PC-9 (cell line): ENCODE measurements at regions not wholly inside any gene's neighbourhood (a gene's known extent, or its start where the extent isn't known, plus 50 kb on each side); places are given as distances from the start of the nearest gene placed in this dataset.

Source experiments
- BruUV-seq: library from RNA; stranded (reverse); fragments of 400-500 nt; replicated peaks from 2 replicates; lab custom pipeline; 2021; lab: Mats Ljungman, UMichigan
- CTCF ChIA-PET: fragments of 300-600 bp; sonication (Branson Sonifier 250); formaldehyde crosslinking; loops from one replicate; lab custom pipeline; 2022; ENCODE audit warnings: antibody characterized with exemption; lab: Charles Lee
- POLR2A ChIA-PET: fragments of 300-600 bp; sonication (Branson Sonifier 250); formaldehyde crosslinking; loops from one replicate; lab custom pipeline; 2022; ENCODE audit warnings: antibody characterized with exemption; ENCODE audit not compliant: unreplicated experiment; lab: Charles Lee
- DNase-seq, 2 experiments: peaks; one replicate each; pipeline versions ENCODE4 v3.0.0 to v3.0.0-alpha.2; 2015 to 2022; ENCODE audit warnings: mixed read lengths in 1 of 2
- H2AFZ ChIP-seq: fragments of 200-600 bp; sonication (generic); 2 replicates; pipeline ENCODE4 v1.8.1; 2017; ENCODE audit warnings: antibody characterized with exemption
- H3F3A ChIP-seq: fragments of 200-600 bp; sonication (generic); 2 replicates; pipeline ENCODE4 v1.8.1; 2017; ENCODE audit warnings: antibody characterized with exemption, mild to moderate bottlenecking, low read depth; ENCODE audit not compliant: insufficient read depth
- H3K27ac ChIP-seq: fragments of 200-600 bp; sonication (generic); 2 replicates; pipeline ENCODE4 v1.6.1; 2016; ENCODE audit warnings: mixed run types
- H3K27me3 ChIP-seq: fragments of 200-600 bp; sonication (generic); 2 replicates; pipeline ENCODE4 v1.6.1; 2016; ENCODE audit warnings: low read depth, mixed run types; ENCODE audit not compliant: insufficient read depth
- H3K36me3 ChIP-seq: fragments of 200-600 bp; sonication (generic); 2 replicates; pipeline ENCODE4 v1.6.1; 2016; ENCODE audit warnings: low read depth, mixed run types
- H3K4me1 ChIP-seq: fragments of 200-600 bp; sonication (generic); replicated peaks from 2 replicates; pipeline ENCODE4 v1.6.1; 2016; ENCODE audit warnings: mixed run types; ENCODE audit not compliant: insufficient read depth
- H3K4me2 ChIP-seq: fragments of 200-600 bp; sonication (generic); 2 replicates; pipeline ENCODE4 v1.6.1; 2017; ENCODE audit warnings: mixed run types
- H3K4me3 ChIP-seq: fragments of 200-600 bp; sonication (generic); 2 replicates; pipeline ENCODE4 v1.6.1; 2016; ENCODE audit warnings: mixed run types
- H3K79me2 ChIP-seq: fragments of 200-600 bp; sonication (generic); 2 replicates; pipeline ENCODE4 v1.6.1; 2017; ENCODE audit warnings: low read depth, mixed run types
- H3K9me2 ChIP-seq: fragments of 200-600 bp; sonication (generic); 2 replicates; pipeline ENCODE4 v1.8.1; 2017; ENCODE audit warnings: mild to moderate bottlenecking; ENCODE audit not compliant: insufficient read depth
- H3K9me3 ChIP-seq: fragments of 200-600 bp; sonication (generic); 2 replicates; pipeline ENCODE4 v1.8.1; 2016; ENCODE audit warnings: low read depth; ENCODE audit not compliant: insufficient read depth
- H4K20me1 ChIP-seq: fragments of 200-600 bp; sonication (generic); 2 replicates; pipeline ENCODE4 v1.8.1; 2017; ENCODE audit not compliant: insufficient read depth
- CTCF ChIP-seq: fragments of 200-600 bp; sonication (generic); conservative IDR thresholded peaks from 2 replicates; pipeline ENCODE4 v1.6.1; 2017; ENCODE audit warnings: mixed run types, antibody characterized with exemption, mild to moderate bottlenecking, moderate library complexity
- EZH2 ChIP-seq: fragments of 200-600 bp; sonication (generic); IDR thresholded peaks from 2 replicates; pipeline ENCODE4 v1.8.0; 2017; ENCODE audit warnings: antibody characterized with exemption, low read depth
- intact Hi-C: fragments of 100-400 bp; cut with micrococcal nuclease; formaldehyde crosslinking; loops from one replicate; pipeline ENCODE4 v1.10.0; 2022; ENCODE audit not compliant: unreplicated experiment

- Histone ChIP-seq H3K27ac (no peak overlapping the region), H3K9me3 (no peaks in the 10 kb centered on the region), H3K9me2 (no peaks in the 10 kb centered on the region), H3K27me3 (no peaks in the 10 kb centered on the region), H3K36me3 (no peaks in the 10 kb centered on the region), H4K20me1 (no peaks in the 10 kb centered on the region), H3K4me3 (no peak overlapping the region), H3K4me1 (no peaks in the 10 kb centered on the region), H3K4me2 (no peak overlapping the region), H3F3A (no peaks in the 10 kb centered on the region), H3K79me2 (no peaks in the 10 kb centered on the region), H2AFZ (no peak overlapping the region)
- TF ChIP-seq CTCF (no peak), EZH2 (no peak)
- POLR2A ChIA-PET, result no interaction called here
- DNase-seq, result no peak
- intact Hi-C loops, result no loop called here
- CTCF ChIA-PET, result no interaction called here
- no TSS peak for BruUV-seq
Observed at GRCh38 chr14:37865719-37866549, 270.5 kb downstream of the TTC6 start.

GRCh38 chr14:37869633-37870032 is 274.2 kb downstream of the TTC6 start:
- no peak for TF ChIP-seq EZH2
- no peak for TF ChIP-seq CTCF
- no TSS peak for BruUV-seq
- no peaks in the 10 kb centered on the region for H3K27me3 ChIP-seq
- no peak for DNase-seq
- no peak overlapping the region for H3K4me2 ChIP-seq
- POLR2A ChIA-PET, result no interaction called here
- no peaks in the 10 kb centered on the region for H3K36me3 ChIP-seq
- H3K79me2 ChIP-seq, result no peaks in the 10 kb centered on the region
- intact Hi-C loops, result no loop called here
- no peaks in the 10 kb centered on the region for H3F3A ChIP-seq
- no peak overlapping the region for H3K4me3 ChIP-seq
- no peaks in the 10 kb centered on the region for H3K9me3 ChIP-seq
- H4K20me1 ChIP-seq, result no peaks in the 10 kb centered on the region
- no peaks in the 10 kb centered on the region for H3K9me2 ChIP-seq
- no peak overlapping the region for H2AFZ ChIP-seq
- no peaks in the 10 kb centered on the region for H3K4me1 ChIP-seq
- H3K27ac ChIP-seq, result no peak overlapping the region
- CTCF ChIA-PET, result no interaction called here

- no peak for DNase-seq
- Histone ChIP-seq H2AFZ (no peak overlapping the region), H3K27me3 (no peaks in the 10 kb centered on the region), H4K20me1 (no peaks in the 10 kb centered on the region), H3K79me2 (no peaks in the 10 kb centered on the region), H3K4me3 (no peak overlapping the region), H3K4me1 (no peaks in the 10 kb centered on the region), H3K36me3 (no peaks in the 10 kb centered on the region), H3K9me3 (no peaks in the 10 kb centered on the region), H3K9me2 (no peaks in the 10 kb centered on the region), H3F3A (no peaks in the 10 kb centered on the region), H3K4me2 (no peak overlapping the region), H3K27ac (no peak overlapping the region)
- BruUV-seq, result no TSS peak
- TF ChIP-seq EZH2 (no peak), CTCF (no peak)
- intact Hi-C loops, result no loop called here
- ChIA-PET CTCF (no interaction called here), POLR2A (no interaction called here)
Observed at GRCh38 chr14:37870170-37870569, 274.7 kb downstream of the TTC6 start.
